DMS 273 (cell line): ENCODE measurements at regions not wholly inside any gene's neighbourhood (a gene's known extent, or its start where the extent isn't known, plus 50 kb on each side); places are given as distances from the start of the nearest gene placed in this dataset.
A peak's percentile ranks its signal among the peaks of the same experiment; 100 is the strongest.

Source experiments
- DNase-seq: peaks from one replicate; lab custom pipeline; 2025; ENCODE audit not compliant: unreplicated experiment; lab: John Stamatoyannopoulos, UW

DNA sequence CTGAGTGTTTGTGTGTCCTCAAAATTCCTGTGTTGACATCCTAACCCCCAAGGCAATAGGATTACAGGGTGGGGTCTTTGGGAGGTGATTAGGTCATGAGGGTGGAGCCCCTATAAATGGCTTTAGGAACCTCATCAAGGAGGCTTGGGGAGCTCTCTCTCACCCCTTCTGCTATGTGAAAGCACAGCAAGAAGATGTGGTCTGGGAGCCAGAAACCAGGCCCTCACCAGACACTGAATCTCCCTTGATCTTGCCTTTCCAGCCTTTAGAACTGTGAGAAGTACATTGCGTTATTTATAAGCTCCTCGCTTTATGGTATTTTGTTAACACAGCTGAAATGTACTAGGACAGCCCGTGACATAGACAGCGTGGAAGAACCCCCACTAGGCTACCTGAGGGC is 712.0 kb upstream of the SGCG start:
- DNase-seq = no peak

DNA sequence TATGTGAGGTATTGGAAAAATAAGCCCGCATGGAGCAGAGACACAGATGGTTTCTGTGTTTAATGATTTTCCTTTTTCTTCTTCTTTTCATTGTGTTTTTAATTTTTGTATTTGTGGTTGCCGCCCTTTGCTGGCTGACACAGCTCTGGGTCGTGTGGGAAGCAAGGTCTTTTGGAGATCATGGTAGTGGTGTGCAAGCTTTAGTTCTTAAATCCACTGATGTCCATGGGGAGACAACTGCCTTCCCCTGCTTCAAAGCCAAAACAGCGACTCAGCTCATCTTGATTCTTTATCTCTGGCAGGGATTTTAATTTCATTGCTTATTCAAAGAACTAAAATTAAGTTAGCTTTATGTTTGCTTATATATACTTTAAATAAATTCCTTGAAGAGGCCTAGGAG is 711.3 kb upstream of the SGCG start:
- DNase-seq = no peak

DNA sequence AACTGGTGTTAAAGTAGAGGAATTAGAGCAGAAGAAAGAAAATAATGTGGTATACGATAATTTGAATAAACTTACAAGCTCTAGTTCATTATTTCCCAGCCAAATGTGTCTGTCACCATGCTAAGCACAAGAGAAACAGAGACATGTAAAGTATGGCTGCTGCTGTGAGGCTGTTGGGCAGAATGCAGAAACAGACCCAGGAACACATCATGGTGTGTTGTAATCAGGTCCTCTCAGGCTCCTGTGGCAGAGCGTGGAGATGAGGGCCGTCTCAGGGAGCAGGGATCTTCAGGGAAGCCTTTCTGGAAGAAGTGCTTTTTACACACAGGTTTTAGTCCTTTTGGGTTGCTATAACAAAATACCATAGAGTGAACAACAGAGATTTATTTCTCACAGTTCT is 710.7 kb upstream of the SGCG start:
- no peak for DNase-seq

DNA sequence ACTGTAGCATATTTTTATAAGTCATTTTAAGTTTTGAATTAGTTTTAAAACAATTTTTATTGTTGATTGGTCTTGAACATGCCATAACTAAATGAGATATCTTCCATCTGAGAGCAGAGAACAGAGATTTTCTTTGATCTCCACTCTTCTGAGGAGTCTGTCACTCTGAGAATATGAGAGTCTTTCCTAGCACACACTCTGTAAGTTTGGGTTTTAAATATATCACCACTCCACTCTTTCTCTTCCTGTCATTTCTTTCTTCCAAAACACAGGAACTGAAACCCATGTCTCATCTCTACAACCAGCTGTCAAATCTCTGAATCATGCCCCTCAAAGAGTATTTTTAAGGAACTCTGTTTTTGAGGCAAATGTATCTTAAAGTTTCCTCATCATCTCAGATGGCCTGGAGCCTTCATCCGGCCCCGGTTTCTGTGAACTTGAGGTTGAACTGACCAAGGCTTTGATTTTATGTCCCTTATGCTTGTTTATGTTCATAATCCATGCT is 698.2 kb upstream of the SGCG start:
- no peak for DNase-seq

DNA sequence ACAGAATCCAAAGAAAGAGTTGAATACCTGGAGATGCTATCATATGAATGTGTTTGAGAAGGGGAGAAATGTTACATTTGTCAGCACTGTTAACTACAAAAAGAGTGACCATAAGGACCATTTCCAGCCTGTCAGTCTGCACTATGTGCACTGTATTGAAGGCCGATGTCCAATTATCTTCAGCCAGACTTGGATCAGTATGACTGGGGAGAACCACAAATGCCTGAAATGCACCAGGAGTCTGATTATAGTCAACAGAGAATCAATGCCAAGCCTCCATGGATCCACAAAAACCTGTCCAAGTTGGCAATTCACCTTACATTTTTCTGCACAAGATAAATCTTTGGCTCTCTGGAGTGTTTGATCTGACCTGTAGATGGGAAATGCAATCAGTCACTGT is 697.5 kb upstream of the SGCG start:
- no peak for DNase-seq

DNA sequence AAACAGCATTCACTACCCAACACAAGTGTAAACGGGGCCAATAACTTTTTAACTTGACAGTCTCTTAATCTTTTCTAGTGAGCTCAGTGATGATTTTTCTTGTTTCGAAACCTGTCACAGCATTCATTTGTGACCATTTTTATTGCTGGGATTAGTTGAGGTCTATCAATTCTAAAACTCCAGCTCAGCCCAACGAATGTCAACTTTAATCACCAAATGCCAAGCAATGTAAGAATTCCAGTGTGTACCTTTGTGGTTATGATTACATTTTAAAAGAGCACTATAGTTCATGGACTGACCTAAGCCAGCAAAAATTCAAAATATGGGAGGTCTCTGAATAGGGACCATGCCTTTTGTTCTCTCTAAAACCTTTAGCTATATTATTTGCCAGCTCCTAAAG is 694.3 kb upstream of the SGCG start:
- DNase-seq = no peak

DNA sequence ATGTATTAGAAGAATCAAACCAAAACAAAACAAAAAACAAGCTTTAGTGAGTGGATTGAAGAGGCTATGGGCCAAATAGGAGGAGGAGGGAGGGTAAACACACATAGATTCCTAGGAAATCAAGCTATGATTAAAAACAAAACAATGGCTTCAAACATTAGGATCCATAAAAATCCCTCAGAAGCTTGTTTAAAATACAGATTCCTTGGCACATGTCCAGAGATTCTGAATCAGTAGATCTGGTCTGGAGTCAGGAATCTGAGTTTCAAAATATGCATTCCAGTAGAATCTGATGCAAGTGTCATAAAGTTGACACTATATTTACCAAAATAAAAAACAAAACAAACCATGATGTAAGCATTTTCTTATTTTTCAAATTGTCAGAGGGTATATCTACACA is 692.8 kb upstream of the SGCG start:
- DNase-seq = no peak

DNA sequence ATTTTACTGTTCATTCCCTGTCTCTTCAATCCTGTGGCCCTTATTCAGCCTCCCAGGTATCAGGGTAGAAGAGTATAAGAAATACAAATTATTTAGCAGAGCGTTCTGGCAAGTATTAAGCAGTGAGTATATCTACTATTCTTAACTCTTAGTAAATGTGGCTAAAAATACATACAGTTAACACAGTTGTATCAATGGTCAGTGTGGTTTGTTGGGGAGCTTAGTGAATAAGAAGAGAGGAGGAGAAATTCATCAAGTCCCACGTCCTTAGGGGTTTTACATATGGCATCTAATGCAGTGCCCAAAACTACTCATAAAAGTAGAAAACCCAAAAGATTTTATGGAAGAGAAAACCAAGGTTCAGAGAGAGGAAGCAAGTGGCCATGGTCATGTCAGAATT is 691.0 kb upstream of the SGCG start:
- no peak for DNase-seq

DNA sequence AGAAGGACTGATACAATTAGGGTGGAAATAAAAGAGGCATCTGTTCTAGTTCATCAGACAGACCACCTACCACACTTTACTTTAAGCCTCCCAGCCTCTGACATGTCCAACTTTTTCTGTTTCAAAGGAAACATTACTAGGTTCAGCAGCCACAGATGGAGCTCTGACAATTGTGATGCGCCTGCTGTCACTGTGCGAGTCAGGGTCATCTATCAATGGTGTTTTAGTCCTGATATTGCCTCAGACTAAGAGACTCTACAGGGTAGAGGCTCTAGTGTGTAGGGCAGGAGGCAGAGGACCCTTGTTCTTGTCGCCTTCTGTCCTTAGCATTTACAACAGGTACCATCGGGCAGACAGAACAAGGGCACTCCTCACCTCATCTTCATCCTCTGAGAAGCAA is 685.0 kb upstream of the SGCG start:
- DNase-seq = no peak

DNA sequence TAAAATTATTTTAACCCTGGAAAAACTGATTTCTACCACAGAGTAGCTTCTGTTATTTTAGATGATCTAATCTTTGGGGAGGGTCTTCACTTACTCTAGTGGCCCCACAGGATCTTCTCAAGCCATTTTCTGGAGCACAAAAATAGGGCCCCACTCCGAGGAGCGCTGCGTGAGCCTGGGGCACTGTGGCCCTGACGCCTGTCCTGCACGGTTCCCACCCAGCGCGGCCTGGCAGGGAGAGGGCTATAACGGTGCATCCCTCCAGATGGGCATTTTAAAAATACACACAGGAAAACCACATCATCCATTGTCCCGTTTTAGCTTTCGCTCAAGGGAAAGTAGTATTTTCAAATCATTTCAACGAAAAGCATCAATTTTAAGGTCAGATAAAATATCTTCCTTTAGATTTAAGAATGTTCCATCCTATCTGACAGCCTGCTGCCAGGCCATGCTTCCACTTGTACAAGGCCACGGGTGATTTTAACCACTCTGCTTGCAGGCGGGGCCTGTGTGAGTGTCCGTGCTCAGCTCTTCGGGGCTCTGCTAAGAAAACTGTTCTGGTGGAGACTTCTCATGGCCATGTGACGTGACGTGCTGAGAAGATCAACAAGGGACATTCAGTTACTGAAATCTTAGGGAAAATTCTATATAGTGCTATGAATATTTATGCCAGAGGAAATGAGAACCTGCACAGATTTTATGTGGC is 683.8 kb upstream of the SGCG start:
- DNase-seq = no peak

DNA sequence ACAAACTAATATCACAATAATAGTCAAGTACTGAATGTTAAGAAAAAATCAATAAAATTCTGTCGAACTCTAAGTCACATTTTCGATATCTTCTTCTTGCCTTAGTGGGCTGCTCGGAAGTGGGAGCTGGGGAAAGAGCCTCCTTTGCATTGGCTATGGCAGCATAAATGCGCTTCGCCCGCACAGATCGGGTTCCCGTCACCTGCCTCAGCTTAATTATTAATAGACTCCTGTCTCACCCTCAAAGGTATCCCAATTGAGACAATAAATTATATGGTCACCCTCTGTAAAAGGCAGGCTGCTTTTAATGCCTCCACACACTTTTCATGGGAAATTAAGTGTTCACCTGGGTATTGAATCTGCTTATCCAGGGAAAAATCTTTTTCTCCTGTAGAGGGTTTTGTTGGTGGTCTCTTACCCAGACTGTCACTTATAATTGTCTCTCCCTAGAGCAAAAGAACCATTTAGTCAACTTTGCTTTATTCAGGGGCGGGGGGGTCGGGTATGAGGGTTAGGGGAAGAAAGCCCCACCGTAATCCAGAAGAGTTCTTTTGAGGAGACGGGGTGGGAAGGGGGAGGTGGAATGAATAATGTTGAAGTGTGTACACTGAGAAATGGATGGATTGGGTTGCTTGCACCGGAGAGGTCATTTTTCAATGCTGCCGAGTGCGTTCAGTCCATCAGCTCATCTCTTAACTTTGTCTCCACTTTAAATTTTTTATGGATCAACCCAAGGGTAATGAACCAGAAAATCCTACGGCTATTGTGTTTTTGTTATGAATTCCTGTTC is 682.6 kb upstream of the SGCG start:
- no peak for DNase-seq

DNA sequence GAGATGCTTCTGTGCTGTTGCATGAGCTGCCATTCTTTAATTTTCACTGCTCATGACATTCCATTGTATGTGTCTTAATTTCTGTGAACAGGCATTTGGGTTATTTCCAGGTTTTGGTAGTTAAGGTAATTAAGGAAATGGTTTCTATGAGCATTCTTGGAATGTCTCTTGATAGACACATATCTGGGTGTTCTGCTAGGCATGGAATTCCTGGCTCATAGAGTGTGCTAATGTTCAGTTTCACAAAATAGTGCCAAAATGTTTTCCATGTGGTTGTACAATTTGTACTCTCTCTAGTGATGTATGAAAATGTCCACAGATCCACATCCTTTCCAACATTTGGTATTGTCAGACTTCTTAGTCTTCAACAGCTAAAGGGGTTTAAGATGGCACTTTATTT is 680.9 kb upstream of the SGCG start:
- no peak for DNase-seq

DNA sequence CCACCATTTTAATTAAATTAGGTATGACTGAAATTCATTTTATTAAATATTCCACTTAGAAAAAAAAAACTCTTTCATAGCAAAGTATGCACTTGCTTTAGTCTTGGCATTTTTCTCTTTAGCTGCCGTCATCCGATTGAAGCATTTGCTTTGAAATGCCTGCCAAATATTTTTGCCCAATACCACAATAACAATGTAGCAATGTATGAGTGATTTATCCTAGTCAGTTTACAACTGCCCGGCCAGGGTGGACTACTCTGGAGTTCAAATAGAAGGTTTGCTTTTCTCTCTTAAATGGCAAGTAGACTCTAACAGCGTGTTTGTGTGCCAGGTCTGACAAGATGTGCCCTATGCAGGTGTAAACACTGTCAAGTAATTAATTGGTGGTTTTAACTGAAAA is 675.3 kb upstream of the SGCG start:
- no peak for DNase-seq

DNA sequence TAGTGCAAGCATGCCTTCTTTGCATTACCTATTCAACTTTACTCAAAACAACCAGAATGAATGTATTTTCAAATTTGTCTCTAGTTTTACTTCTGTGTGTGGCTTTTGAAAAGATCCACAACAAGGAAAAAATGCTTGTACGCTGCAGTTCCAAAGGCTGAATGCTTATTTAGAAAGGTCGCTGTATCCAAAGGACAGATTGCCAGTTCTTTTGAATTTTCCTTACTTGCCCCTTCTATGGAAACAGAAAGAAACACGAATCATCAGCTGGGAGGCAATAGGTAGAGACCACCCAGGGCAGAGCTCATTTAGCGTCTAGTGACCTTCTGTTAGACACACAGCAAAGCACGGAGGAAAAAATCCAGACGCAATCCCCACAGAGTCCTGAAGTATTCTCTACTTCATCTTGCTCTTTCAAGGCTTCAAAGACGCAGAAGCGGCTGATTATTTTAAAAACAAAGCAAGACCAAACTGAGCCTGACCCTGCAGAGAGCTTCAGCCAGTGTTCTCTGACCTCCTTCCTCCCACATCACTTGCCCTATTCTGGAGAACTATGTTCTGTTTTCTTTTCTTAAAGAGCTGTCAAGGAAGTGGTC is 674.6 kb upstream of the SGCG start:
- DNase-seq = no peak

DNA sequence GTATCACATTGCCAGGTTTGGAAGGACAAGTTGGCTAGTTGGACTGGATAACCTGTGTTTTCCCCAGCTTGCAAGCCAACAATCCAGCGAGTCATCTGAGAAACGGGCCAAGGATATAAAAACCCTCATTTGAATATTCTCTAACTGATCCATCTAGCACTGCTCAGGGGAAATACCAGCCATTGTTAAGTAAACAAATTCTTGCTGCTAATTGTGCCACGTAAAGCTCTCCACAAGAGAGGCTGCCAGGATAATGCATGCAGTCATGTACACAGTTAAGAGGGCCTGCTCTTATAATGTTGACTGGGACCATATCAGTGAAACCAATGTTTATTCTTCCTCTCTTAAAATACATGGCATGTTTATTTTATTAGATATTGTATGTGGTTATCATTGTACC is 663.2 kb upstream of the SGCG start:
- DNase-seq = no peak

DNA sequence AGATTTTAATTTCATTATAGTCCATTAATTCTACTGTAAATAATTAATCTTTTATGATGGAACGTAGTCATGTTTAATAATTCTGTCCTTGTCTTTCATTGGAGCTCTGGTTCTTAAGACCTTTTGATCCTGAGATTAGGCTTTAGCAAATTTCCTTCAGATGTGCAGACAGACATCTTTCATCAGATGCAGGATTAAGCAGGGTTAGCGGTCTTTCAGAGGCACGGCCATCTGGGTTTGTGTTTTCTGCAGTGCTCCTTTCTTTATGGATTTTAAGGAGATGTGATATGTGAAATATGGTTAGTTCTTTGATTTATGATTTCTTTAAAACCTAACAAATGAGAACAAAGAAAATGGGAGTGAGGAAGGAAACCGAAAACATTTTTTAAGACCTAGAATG is 643.9 kb upstream of the SGCG start:
- DNase-seq = no peak

DNA sequence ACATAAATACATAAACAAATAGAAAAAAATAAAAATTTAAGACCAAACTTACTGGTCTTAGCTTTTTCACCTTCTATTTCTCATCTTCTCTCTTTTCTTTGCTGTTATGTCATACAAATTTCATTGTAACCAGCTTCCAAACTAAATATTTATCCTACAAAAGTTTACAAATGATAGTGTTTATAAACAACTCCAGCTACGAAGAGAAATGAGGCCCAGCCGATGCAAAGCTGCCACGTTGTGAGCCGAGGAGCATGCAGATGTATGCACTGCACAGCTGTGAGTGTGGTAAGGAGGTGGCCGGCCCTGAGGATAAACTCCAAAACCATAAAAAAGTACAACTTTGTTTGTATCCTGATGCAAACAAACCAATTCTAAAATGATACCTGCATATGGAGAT is 642.4 kb upstream of the SGCG start:
- no peak for DNase-seq

DNA sequence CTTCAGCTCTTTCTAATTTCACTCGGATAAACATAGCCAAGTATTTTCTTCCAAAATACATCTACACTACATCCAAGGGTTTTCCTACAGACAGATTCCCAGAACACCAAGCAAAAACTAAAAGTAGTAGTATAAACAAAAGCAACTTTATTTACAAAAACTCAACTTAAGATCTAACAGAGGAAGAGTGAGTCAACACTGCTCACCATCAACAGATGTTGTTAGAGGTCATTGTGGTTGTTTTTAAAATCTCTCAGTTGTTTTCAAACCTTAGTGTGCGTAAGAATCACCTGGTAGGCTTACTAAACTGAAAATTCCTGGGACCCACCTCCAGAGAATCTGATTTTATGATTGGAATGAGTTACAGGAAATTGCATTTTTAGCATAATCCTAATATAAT is 631.7 kb upstream of the SGCG start:
- no peak for DNase-seq

DNA sequence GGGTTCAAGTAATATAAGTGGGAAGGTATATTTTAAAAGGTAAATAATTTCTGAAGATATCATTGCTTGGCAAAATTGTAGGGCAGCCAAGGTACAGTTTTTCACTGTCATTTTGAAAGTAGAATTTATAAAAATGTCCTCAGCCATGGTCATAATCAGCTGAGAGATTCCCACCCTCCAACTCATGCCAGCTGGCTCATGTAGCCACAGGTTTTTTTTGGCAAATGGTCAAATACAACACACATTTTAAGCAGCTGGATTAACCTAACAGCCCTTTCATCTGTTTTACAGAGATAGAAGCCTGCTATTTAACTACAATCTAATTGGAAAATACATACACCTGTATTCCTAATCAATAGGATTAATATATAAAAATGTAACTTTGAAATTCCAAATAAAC is 619.2 kb upstream of the SGCG start:
- DNase-seq = peak; percentile 68

DNA sequence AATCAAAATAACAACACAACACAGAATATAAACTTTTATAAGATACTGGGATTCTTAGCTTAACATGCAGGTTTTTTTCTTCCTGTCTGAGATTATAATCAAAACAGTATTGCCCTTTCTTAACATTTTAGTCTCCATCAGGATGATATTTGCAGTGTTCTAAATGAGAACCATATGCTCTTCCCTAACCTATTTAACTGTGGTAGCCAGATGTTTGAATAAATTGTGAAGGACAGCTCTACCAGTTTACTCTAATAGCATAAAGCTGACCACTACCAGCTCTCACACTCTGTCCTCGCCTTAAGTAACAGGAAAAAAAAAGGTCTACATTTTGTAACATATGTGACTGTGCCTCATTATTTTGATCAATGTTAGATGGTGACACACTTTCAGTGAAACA is 618.7 kb upstream of the SGCG start:
- DNase-seq = peak; percentile 32

DNA sequence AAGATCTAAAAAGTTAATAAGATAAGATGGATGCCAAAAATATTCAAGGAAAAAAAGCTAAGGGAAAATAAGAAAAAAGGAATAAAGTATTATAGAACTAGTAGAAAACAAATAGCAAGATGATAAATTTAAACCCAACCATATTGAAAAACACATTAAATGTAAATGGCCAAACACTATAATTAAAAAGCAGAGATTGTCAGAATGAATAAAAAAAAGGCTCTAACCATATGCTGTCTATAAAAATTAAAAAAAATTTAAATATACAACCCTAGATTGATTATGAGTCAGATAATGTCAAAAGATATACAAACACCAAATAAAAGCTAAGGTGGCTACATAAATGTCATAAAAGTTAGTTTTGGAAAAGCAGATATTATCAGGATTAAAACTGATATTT is 617.5 kb upstream of the SGCG start:
- no peak for DNase-seq

DNA sequence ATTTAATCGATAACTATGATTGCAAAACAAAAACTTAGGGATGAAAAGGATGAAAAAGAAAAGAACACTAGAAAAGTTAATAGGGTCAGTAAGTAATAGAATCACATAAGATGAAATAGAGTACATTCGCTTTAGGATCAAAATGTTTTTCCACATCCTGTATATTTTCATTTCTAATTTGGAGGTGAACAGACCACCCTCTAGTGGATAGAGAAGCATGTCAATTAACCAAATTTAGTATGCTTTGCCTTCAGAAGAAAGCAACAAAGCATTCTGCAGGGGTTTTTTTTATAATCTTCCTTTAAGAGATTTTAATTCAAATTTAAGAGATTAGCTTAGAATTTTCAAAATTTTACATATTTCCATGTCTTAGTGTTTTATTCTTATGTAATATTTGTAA is 611.0 kb upstream of the SGCG start:
- DNase-seq = no peak
